ENCODE measurements at regions not wholly inside any gene's neighbourhood (a gene's known extent, or its start where the extent isn't known, plus 50 kb on each side); places are given as distances from the start of the nearest gene placed in this dataset.
"Not testable (repeated sequence)": the region's sequence is repeated elsewhere in the genome, so short reads cannot be mapped to it uniquely, and the experiment has no call there.

DNA sequence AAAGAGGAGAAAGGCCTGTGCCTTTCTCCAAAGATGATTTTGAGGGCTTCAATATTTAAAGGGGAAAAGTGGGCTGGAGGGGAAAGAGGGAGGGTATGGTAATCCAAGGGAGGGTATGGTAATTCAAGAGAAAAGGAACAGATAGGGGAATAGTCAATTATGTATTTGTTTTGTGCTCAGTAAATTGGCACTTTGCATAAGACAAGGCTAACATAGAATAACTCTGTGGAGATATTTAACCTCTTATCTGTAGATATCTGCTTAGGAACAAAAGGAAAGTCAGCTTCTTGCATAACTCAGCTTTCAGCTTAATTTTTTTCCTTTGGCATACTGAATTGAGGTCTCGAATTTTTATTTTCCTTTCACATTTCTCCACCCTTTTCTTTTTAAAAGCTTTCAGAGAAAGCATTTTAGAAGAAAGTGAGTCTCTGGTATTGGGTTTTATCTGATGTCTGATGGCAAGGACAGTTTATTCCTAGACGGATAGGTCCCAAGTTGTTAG, 119.9 kb upstream of the F3 start:
- no peak for DNase-seq (ENCODE audit: low read depth, low spot score)
- peaks cover 2% of the 10 kb centered on the region for H3K4me1 ChIP-seq (ENCODE audit: insufficient read depth, insufficient read length)
- no peak overlapping the region for H3K4me3 ChIP-seq (ENCODE audit: insufficient read length, low read depth)
- peaks cover 26% of the 10 kb centered on the region for H3K9me3 ChIP-seq (ENCODE audit: insufficient read depth, low read length)
- no peaks in the 10 kb centered on the region for H3K27me3 ChIP-seq (ENCODE audit: insufficient read depth, insufficient read length)
- peak overlapping the region; percentile 63 for H3K9ac ChIP-seq (ENCODE audit: insufficient read length, low read depth)
- no peaks in the 10 kb centered on the region for H3K36me3 ChIP-seq (ENCODE audit: insufficient read depth, insufficient read length, low read length)
- TF ChIP-seq ZNF274 (IDR thresholded peaks at IDR 0.05; ENCODE audit: low read depth, low read length) = no peak

GRCh38 chr1:94660994-94661393, 119.4 kb upstream of the F3 start:
- Histone ChIP-seq H3K9ac (ENCODE audit: insufficient read length, low read depth) (no peak overlapping the region), H3K36me3 (ENCODE audit: insufficient read depth, insufficient read length, low read length) (no peaks in the 10 kb centered on the region), H3K4me1 (ENCODE audit: insufficient read depth, insufficient read length) (peaks cover 2% of the 10 kb centered on the region), H3K4me3 (ENCODE audit: insufficient read length, low read depth) (no peak overlapping the region), H3K27me3 (ENCODE audit: insufficient read depth, insufficient read length) (no peaks in the 10 kb centered on the region), H3K9me3 (ENCODE audit: insufficient read depth, low read length) (peaks cover 24% of the 10 kb centered on the region)
- peak; percentile 96 for DNase-seq (ENCODE audit: low read depth, low spot score)
- TF ChIP-seq ZNF274 (IDR thresholded peaks at IDR 0.05; ENCODE audit: low read depth, low read length) (no peak), SUZ12 (IDR thresholded peaks at IDR 0.05; ENCODE audit: extremely low read depth, insufficient read depth, insufficient read length) (no peak), YY1 (IDR thresholded peaks at IDR 0.05; ENCODE audit: insufficient read depth, insufficient read length) (no peak)

DNA sequence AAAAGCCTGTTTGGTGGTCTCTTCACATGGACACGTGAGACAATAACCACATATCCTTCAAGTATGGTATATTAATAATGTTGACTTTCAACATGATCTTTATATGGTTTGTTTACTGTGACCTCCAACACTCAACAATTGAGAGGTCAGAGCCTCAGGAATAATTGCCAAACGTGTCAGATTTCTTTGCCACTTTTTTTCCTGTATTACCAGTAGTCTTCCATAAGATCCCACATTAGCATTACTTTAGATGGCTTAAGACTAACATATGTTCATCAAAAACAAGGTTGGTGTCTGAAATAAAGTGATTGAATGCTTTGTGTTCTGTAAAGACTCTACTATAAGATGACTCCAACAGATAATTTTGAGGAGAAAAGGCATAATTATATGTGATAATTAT, 118.7 kb upstream of the F3 start:
- Histone ChIP-seq H3K4me1 (ENCODE audit: insufficient read depth, insufficient read length) (peaks cover 2% of the 10 kb centered on the region), H3K36me3 (ENCODE audit: insufficient read depth, insufficient read length, low read length) (no peaks in the 10 kb centered on the region), H3K4me3 (ENCODE audit: insufficient read length, low read depth) (no peak overlapping the region), H3K9me3 (ENCODE audit: insufficient read depth, low read length) (peaks cover 18% of the 10 kb centered on the region), H3K9ac (ENCODE audit: insufficient read length, low read depth) (peak overlapping the region; percentile 9), H3K27me3 (ENCODE audit: insufficient read depth, insufficient read length) (no peaks in the 10 kb centered on the region)
- no peak for TF ChIP-seq ZNF274 (IDR thresholded peaks at IDR 0.05; ENCODE audit: low read depth, low read length)
- TF ChIP-seq YY1 (IDR thresholded peaks at IDR 0.05; ENCODE audit: insufficient read depth, insufficient read length) = no peak
- no peak for TF ChIP-seq SUZ12 (IDR thresholded peaks at IDR 0.05; ENCODE audit: extremely low read depth, insufficient read depth, insufficient read length)
- no peak for DNase-seq (ENCODE audit: low read depth, low spot score)

- not testable (repeated sequence) for H3K4me1 ChIP-seq (ENCODE audit: insufficient read depth, insufficient read length); H3K27me3 ChIP-seq (ENCODE audit: insufficient read depth, insufficient read length); H3K9ac ChIP-seq (ENCODE audit: insufficient read length, low read depth); DNase-seq (ENCODE audit: low read depth, low spot score); H3K9me3 ChIP-seq (ENCODE audit: insufficient read depth, low read length); H3K36me3 ChIP-seq (ENCODE audit: insufficient read depth, insufficient read length, low read length); H3K4me3 ChIP-seq (ENCODE audit: insufficient read length, low read depth)
These were observed 117.6 kb upstream of the F3 start for GRCh38 chr1:94659202-94659601.

GRCh38 chr1:94658221-94658620, 116.7 kb upstream of the F3 start:
- DNase-seq (ENCODE audit: low read depth, low spot score) = no peak
- Histone ChIP-seq H3K4me1 (ENCODE audit: insufficient read depth, insufficient read length) (peaks cover 6% of the 10 kb centered on the region), H3K27me3 (ENCODE audit: insufficient read depth, insufficient read length) (no peaks in the 10 kb centered on the region)

DNA sequence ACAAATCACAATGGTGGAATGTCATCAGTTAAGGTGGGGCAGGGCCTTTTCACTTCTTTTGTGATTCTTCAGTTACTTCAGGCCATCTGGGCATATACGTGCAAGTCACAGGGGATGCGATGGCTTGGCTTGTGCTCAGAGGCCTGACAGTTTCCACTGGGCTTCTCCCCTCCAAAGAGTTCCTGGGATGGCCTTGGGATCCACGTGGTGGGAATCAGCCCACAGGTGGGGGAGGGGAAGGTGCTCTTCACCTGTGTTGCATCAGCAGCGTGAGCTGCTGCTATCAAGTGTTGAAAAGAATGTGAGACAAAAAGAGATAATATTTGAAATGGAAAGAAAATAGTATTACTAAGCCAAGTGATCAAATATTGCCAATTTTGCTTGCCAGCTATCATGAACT, 116.2 kb upstream of the F3 start:
- H3K27me3 ChIP-seq (ENCODE audit: insufficient read depth, insufficient read length); H3K36me3 ChIP-seq (ENCODE audit: insufficient read depth, insufficient read length, low read length); DNase-seq (ENCODE audit: low read depth, low spot score); H3K9me3 ChIP-seq (ENCODE audit: insufficient read depth, low read length); H3K4me3 ChIP-seq (ENCODE audit: insufficient read length, low read depth); H3K9ac ChIP-seq (ENCODE audit: insufficient read length, low read depth); H3K4me1 ChIP-seq (ENCODE audit: insufficient read depth, insufficient read length): not testable (repeated sequence)

More at GRCh38 chr1:94658221-94658620, 116.7 kb upstream of the F3 start:
- no peaks in the 10 kb centered on the region for H3K9me3 ChIP-seq (ENCODE audit: insufficient read depth, low read length)
- H3K9ac ChIP-seq (ENCODE audit: insufficient read length, low read depth) = no peak overlapping the region
- TF ChIP-seq SUZ12 (IDR thresholded peaks at IDR 0.05; ENCODE audit: extremely low read depth, insufficient read depth, insufficient read length) (no peak), ZNF274 (IDR thresholded peaks at IDR 0.05; ENCODE audit: low read depth, low read length) (no peak), YY1 (IDR thresholded peaks at IDR 0.05; ENCODE audit: insufficient read depth, insufficient read length) (no peak)
- H3K36me3 ChIP-seq (ENCODE audit: insufficient read depth, insufficient read length, low read length) = no peaks in the 10 kb centered on the region
- H3K4me3 ChIP-seq (ENCODE audit: insufficient read length, low read depth) = no peak overlapping the region

- Histone ChIP-seq H3K4me3 (ENCODE audit: insufficient read length, low read depth) (no peak overlapping the region), H3K4me1 (ENCODE audit: insufficient read depth, insufficient read length) (peaks cover 6% of the 10 kb centered on the region), H3K36me3 (ENCODE audit: insufficient read depth, insufficient read length, low read length) (no peaks in the 10 kb centered on the region), H3K27me3 (ENCODE audit: insufficient read depth, insufficient read length) (no peaks in the 10 kb centered on the region), H3K9me3 (ENCODE audit: insufficient read depth, low read length) (no peaks in the 10 kb centered on the region), H3K9ac (ENCODE audit: insufficient read length, low read depth) (no peak overlapping the region)
- TF ChIP-seq SUZ12 (IDR thresholded peaks at IDR 0.05; ENCODE audit: extremely low read depth, insufficient read depth, insufficient read length) (no peak), ZNF274 (IDR thresholded peaks at IDR 0.05; ENCODE audit: low read depth, low read length) (no peak), YY1 (IDR thresholded peaks at IDR 0.05; ENCODE audit: insufficient read depth, insufficient read length) (no peak)
- DNase-seq (ENCODE audit: low read depth, low spot score) = no peak
These were observed 115.4 kb upstream of the F3 start for GRCh38 chr1:94656967-94657366.

DNA sequence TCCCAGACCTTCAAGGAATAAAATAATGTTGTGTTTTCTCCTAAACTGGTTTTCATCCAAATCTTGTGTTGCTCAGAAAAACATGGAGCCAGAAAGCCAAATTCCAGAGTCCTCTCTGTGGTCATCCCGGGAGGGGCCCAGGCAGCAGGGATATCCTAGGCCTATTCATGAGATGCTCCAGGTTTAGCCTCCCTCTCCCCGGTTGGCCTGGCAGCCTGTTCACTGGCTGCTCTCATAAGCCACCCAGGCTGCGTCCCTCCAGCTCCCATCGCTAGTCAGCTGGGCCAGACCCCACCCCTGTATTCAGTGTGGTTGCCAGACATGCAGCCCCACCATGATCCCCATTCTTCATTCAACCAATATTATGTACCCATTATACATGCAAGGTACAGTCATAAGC, 113.4 kb upstream of the F3 start:
- no peak overlapping the region for H3K4me3 ChIP-seq (ENCODE audit: insufficient read length, low read depth)
- no peaks in the 10 kb centered on the region for H3K27me3 ChIP-seq (ENCODE audit: insufficient read depth, insufficient read length)
- TF ChIP-seq YY1 (IDR thresholded peaks at IDR 0.05; ENCODE audit: insufficient read depth, insufficient read length) = no peak
- no peak for TF ChIP-seq ZNF274 (IDR thresholded peaks at IDR 0.05; ENCODE audit: low read depth, low read length)
- no peak for TF ChIP-seq SUZ12 (IDR thresholded peaks at IDR 0.05; ENCODE audit: extremely low read depth, insufficient read depth, insufficient read length)
- H3K36me3 ChIP-seq (ENCODE audit: insufficient read depth, insufficient read length, low read length) = no peaks in the 10 kb centered on the region
- DNase-seq (ENCODE audit: low read depth, low spot score) = no peak
- H3K9me3 ChIP-seq (ENCODE audit: insufficient read depth, low read length) = no peaks in the 10 kb centered on the region
- no peak overlapping the region for H3K9ac ChIP-seq (ENCODE audit: insufficient read length, low read depth)
- peaks cover 6% of the 10 kb centered on the region for H3K4me1 ChIP-seq (ENCODE audit: insufficient read depth, insufficient read length)
